ENCODE measurements at regions not wholly inside any gene's neighbourhood (a gene's known extent, or its start where the extent isn't known, plus 50 kb on each side); places are given as distances from the start of the nearest gene placed in this dataset.

GRCh38 chr10:6787091-6787490 is 207.0 kb upstream of the PRKCQ start:
- TF ChIP-seq CTCF (IDR thresholded peaks at IDR 0.05) (no peak), POLR2A (IDR thresholded peaks at IDR 0.05) (no peak)
